GM11168 (cell line): ENCODE measurements at regions not wholly inside any gene's neighbourhood (a gene's known extent, or its start where the extent isn't known, plus 50 kb on each side); places are given as distances from the start of the nearest gene placed in this dataset.

Experiments
- in situ Hi-C: fragments of 300-500 bp; cut with MboI; formaldehyde crosslinking; loops from one replicate; pipeline ENCODE4 v1.12.0; 2022; ENCODE audit warnings: low sequenced_read_pairs; ENCODE audit not compliant: unreplicated experiment

GRCh38 chr20:4532772-4533171, 153.5 kb upstream of the PRNP start:
- in situ Hi-C loops: no loop called here

- in situ Hi-C loops: no loop called here
Observed at GRCh38 chr20:4524792-4525191, 161.5 kb upstream of the PRNP start.

GRCh38 chr20:4524307-4524706, 161.9 kb upstream of the PRNP start:
- in situ Hi-C loops: no loop called here

- in situ Hi-C loops: no loop called here
Observed at GRCh38 chr20:4522310-4522709, 163.9 kb upstream of the PRNP start.

GRCh38 chr20:4521170-4521968, 164.9 kb upstream of the PRNP start:
- in situ Hi-C loops: no loop called here

GRCh38 chr20:4519534-4519933, 166.7 kb upstream of the PRNP start:
- in situ Hi-C loops: no loop called here

- in situ Hi-C loops: no loop called here
Observed at GRCh38 chr20:4516876-4517275, 169.4 kb upstream of the PRNP start.

GRCh38 chr20:4513720-4514119, 172.5 kb upstream of the PRNP start:
- in situ Hi-C loops: no loop called here

- in situ Hi-C loops: no loop called here
Observed at GRCh38 chr20:4512891-4513550, 173.2 kb upstream of the PRNP start.

GRCh38 chr20:4511776-4512175, 174.5 kb upstream of the PRNP start:
- in situ Hi-C loops: no loop called here

- in situ Hi-C loops: no loop called here
Observed at GRCh38 chr20:4509825-4510522, 176.3 kb upstream of the PRNP start.

GRCh38 chr20:4508773-4509172, 177.5 kb upstream of the PRNP start:
- in situ Hi-C loops: no loop called here

GRCh38 chr20:4507288-4507719, 179.0 kb upstream of the PRNP start:
- in situ Hi-C loops: no loop called here

GRCh38 chr20:4504814-4505213, 181.4 kb upstream of the PRNP start:
- in situ Hi-C loops: no loop called here

- in situ Hi-C loops: no loop called here
Observed at GRCh38 chr20:4502756-4503155, 183.5 kb upstream of the PRNP start.

GRCh38 chr20:4493386-4493785, 192.9 kb upstream of the PRNP start:
- in situ Hi-C loops: no loop called here

GRCh38 chr20:4491643-4492042, 194.6 kb upstream of the PRNP start:
- in situ Hi-C loops: no loop called here

- in situ Hi-C loops: no loop called here
Observed at GRCh38 chr20:4490606-4491280, 195.5 kb upstream of the PRNP start.

GRCh38 chr20:4490045-4490444, 196.2 kb upstream of the PRNP start:
- in situ Hi-C loops: no loop called here

GRCh38 chr20:4488407-4489339, 197.6 kb upstream of the PRNP start:
- in situ Hi-C loops: no loop called here
